ENCODE measurements at regions not wholly inside any gene's neighbourhood (a gene's known extent, or its start where the extent isn't known, plus 50 kb on each side); places are given as distances from the start of the nearest gene placed in this dataset.

DNA sequence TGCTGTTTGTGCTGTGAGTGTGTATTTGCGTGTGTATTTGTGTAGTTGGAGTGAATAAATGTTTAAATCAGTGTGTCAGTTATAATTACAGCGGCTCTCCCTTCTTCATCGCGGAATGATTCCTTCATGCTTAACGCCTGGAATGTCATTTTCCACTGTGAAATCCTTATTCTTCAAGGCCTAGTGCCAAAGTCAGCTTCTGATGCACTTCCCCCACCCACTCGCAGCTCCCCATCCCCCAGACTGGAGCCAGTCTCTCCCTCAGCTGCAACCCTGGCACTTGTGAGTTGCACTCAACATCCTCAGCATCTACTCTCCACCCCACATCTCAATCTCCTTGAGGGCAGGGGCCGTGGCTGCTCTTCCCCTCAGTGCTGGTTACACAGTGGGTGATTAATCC lies 583.0 kb downstream of the BCOR start:
- Histone ChIP-seq H3K4me3 (no peak overlapping the region), H3K4me1 (peaks cover 0 to 28% (median 2%) of the 10 kb centered on the region in 4 donors), H3K27me3 (no peaks in the 10 kb centered on the region), H3K27ac (no peak overlapping the region), H3K36me3 (no peaks in the 10 kb centered on the region), H3K9me3 (peaks cover 0 to 1% (median under 1%) of the 10 kb centered on the region in 4 donors)
- 26 to 48% methylated on average over 7 of the region's 7 CpGs for WGBS, 2 donors
- no peak for DNase-seq (ENCODE audit: low spot score in 2 of 2)
- TF ChIP-seq EP300 (IDR thresholded peaks at IDR 0.05): no peak
- TF ChIP-seq, protein P1, sequence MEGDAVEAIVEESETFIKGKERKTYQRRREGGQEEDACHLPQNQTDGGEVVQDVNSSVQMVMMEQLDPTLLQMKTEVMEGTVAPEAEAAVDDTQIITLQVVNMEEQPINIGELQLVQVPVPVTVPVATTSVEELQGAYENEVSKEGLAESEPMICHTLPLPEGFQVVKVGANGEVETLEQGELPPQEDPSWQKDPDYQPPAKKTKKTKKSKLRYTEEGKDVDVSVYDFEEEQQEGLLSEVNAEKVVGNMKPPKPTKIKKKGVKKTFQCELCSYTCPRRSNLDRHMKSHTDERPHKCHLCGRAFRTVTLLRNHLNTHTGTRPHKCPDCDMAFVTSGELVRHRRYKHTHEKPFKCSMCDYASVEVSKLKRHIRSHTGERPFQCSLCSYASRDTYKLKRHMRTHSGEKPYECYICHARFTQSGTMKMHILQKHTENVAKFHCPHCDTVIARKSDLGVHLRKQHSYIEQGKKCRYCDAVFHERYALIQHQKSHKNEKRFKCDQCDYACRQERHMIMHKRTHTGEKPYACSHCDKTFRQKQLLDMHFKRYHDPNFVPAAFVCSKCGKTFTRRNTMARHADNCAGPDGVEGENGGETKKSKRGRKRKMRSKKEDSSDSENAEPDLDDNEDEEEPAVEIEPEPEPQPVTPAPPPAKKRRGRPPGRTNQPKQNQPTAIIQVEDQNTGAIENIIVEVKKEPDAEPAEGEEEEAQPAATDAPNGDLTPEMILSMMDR (IDR thresholded peaks at IDR 0.05): no peak
- no peak for TF ChIP-seq POLR2A (IDR thresholded peaks at IDR 0.05)

DNA sequence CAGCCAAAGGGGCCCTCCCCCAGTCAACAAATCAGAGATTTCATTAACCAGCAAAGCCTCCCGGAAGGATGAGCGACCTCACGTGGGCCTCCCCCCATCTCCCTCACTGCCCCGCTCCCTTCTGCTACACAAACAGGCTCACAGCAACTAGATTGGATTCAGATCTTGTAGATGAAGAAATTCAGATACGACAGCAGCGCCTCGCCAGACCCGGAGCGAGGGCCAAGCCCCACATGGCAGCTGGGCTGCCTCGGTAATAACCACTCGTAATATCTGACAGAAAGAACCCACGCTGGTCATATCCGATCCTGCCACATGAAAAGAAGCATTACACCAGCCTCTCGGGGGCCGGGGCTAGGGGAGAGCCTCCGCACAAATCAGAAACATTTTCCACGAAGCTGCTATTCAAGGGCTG lies 581.3 kb downstream of the BCOR start:
- no peak for DNase-seq (ENCODE audit: low spot score in 2 of 2)
- Histone ChIP-seq H3K36me3 (no peaks in the 10 kb centered on the region), H3K4me3 (no peak overlapping the region), H3K4me1 (peaks cover 0 to 29% (median 2%) of the 10 kb centered on the region in 4 donors), H3K27me3 (no peaks in the 10 kb centered on the region), H3K9me3 (no peaks in the 10 kb centered on the region), H3K27ac (peak overlapping the region in 1 of 4 donors; percentile 43)
- 58 to 77% methylated on average over 8 to 17 of the region's 17 CpGs for WGBS, 2 donors
- TF ChIP-seq, protein P1 (IDR thresholded peaks at IDR 0.05): no peak
- TF ChIP-seq EP300 (IDR thresholded peaks at IDR 0.05) (no peak), POLR2A (IDR thresholded peaks at IDR 0.05) (no peak)

DNA sequence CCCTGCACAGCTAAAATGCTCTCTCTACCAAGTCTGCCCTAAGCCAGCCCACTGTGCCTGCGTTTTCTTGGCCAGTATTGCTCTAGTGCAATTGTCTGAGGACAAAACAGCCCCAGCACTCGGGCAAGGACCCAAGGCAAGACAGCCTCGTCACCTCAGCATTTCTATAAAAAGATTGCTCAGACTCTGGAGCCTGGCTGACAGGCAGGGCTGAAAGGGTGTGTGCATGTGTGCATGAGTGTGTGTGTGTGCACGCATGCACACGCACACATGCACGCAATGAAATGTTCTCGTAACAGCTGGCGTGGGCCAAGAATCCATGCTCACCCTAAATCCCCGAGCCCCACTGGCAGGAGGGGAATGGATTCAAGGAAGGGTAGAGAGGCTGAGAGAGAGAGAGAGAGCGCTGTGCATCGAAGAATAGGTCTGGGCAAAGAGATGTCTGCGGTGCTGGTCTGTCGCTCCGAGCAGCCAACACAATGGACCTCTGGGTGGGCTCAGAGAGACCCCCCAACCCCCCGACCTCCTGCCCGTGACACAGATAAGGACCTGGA lies 579.2 kb downstream of the BCOR start:
- Histone ChIP-seq H3K27me3 (no peaks in the 10 kb centered on the region), H3K4me1 (peaks cover 0 to 29% (median 2%) of the 10 kb centered on the region in 4 donors), H3K27ac (peak overlapping the region in 2 of 4 donors; percentile 20 to 55), H3K4me3 (no peak overlapping the region), H3K9me3 (no peaks in the 10 kb centered on the region), H3K36me3 (no peaks in the 10 kb centered on the region)
- WGBS, 2 donors: 27 to 66% methylated on average over 12 to 16 of the region's 16 CpGs
- TF ChIP-seq EP300 (IDR thresholded peaks at IDR 0.05): no peak
- TF ChIP-seq POLR2A (IDR thresholded peaks at IDR 0.05): no peak
- TF ChIP-seq, protein P1 (IDR thresholded peaks at IDR 0.05): no peak
- DNase-seq (ENCODE audit: low spot score in 2 of 2): no peak

DNA sequence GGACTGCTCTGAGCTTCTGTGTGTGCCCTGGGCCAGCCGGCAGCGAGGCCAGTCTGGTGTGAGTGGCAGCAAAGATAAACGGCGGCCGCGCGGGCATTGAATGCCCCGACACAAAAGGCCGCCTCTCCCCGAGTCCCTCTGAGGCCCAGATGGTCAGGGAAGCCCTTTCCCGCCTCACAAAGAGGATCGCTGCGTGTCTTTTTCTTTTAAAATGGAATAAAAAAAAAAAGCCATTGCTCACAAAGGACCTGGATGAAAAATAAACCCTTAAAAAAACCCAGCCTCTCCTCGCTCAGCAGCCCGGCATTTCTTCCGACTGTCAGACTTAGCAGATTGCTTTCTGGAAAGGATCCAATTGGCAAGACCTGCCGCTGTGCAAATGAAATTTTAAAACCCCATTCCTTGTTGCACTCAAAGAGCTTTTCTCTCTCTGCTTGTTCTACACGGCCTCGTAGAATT lies 578.7 kb downstream of the BCOR start:
- peak in 1 of 2 donors; percentile 15 for DNase-seq (ENCODE audit: low spot score in 2 of 2)
- TF ChIP-seq, protein P1 (IDR thresholded peaks at IDR 0.05): no peak
- H3K27ac ChIP-seq: peak overlapping the region in 2 of 4 donors; percentile 20 to 55
- H3K4me1 ChIP-seq: peaks cover 0 to 25% (median 2%) of the 10 kb centered on the region in 4 donors
- WGBS, 2 donors: 3 to 39% methylated on average over 17 to 19 of the region's 19 CpGs
- no peaks in the 10 kb centered on the region for H3K27me3 ChIP-seq
- no peaks in the 10 kb centered on the region for H3K36me3 ChIP-seq
- H3K4me3 ChIP-seq: no peak overlapping the region
- no peaks in the 10 kb centered on the region for H3K9me3 ChIP-seq

DNA sequence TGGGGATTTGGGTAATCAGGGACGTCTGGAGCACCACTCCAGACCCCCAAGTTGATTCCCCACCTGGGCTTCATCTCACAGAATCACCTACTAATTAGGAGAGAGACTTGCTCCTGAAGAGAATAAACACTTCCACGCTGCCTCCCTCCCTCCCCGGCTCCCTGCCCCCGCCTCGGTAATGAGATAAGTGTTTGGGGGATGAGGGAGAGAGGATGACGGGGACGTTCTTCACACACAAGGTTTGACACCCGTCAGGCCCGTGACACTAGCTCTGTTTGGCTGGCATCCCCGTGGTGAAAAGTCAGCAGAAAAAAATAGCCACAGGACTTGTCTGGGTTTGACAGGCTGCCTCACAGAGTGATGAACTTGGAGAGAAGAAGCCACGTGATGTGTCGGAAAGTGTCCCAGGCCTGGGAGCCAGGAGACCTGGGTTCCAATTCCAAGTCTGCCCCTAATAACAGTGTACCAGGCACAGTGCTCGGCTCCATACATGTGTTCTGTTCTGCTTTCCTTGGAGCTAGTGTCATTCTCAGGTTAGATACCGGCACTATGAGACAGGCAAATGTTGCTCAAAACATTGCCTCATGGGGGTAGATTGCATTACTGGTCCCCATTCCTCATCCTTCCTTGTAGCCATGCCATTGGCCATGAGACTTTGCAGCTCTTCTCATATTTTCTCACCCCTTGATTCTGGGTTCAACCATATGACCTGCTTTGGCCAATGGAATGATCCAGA lies 578.0 kb downstream of the BCOR start:
- Histone ChIP-seq H3K4me3 (no peak overlapping the region), H3K27ac (no peak overlapping the region), H3K36me3 (no peaks in the 10 kb centered on the region), H3K4me1 (peaks cover 0 to 18% (median 2%) of the 10 kb centered on the region in 4 donors), H3K9me3 (no peaks in the 10 kb centered on the region), H3K27me3 (no peaks in the 10 kb centered on the region)
- DNase-seq (ENCODE audit: low spot score in 2 of 2): no peak
- WGBS, 2 donors: 52 to 63% methylated on average over 8 to 14 of the region's 14 CpGs
- TF ChIP-seq, protein P1 (IDR thresholded peaks at IDR 0.05): no peak
- no peak for TF ChIP-seq EP300 (IDR thresholded peaks at IDR 0.05)
- TF ChIP-seq POLR2A (IDR thresholded peaks at IDR 0.05): no peak
